SK-N-SH (cell line): ENCODE measurements at regions not wholly inside any gene's neighbourhood (a gene's known extent, or its start where the extent isn't known, plus 50 kb on each side); places are given as distances from the start of the nearest gene placed in this dataset.

Experiments
- CTCF ChIA-PET: fragments of 300-600, 350-600 bp; formaldehyde crosslinking; extraction: SDS; loops from one replicate; lab custom pipeline; 2021; lab: Yijun Ruan, JAX
- POLR2A ChIA-PET: fragments of 350-600 bp; sonication (Branson Sonifier 250); formaldehyde crosslinking; extraction: SDS; loops from one replicate; lab custom pipeline; 2020; ENCODE audit warnings: antibody characterized with exemption, inconsistent platforms; lab: Yijun Ruan, JAX
- DNase-seq: peaks from one replicate; pipeline ENCODE4 v3.0.0; 2012
- H2AFZ ChIP-seq: fragments of 200-600 bp; sonication (generic); 2 replicates; pipeline ENCODE4 v1.8.1; 2016; ENCODE audit warnings: antibody characterized with exemption, mild to moderate bottlenecking, low read depth
- H3F3A ChIP-seq: fragments of 200-600 bp; sonication (generic); replicated peaks from 2 replicates; pipeline ENCODE3; 2016; ENCODE audit warnings: antibody characterized with exemption, mild to moderate bottlenecking; ENCODE audit not compliant: insufficient read depth
- H3K27ac ChIP-seq, 2 experiments: fragments of 200-500 bp in 1 of 2; fragments of 200-600 bp in 1 of 2; sonication (Bioruptor generic) in 1 of 2; sonication (generic), shearing (Covaris generic) in 1 of 2; 2 replicates each; pipeline versions ENCODE4 v1.5.1 to v1.6.1; 2014 to 2016; ENCODE audit warnings: low read depth in 2 of 2, inconsistent platforms in 1 of 2, low read length in 1 of 2, mild to moderate bottlenecking in 1 of 2, mixed read lengths in 1 of 2
- H3K27me3 ChIP-seq: fragments of 200-600 bp; sonication (generic), shearing (Covaris generic); 2 replicates; pipeline ENCODE4 v1.6.1; 2016; ENCODE audit warnings: mixed run types; ENCODE audit not compliant: insufficient read depth
- H3K36me3 ChIP-seq, 2 experiments: fragments of 200-500 bp in 1 of 2; fragments of 200-600 bp in 1 of 2; sonication (Bioruptor generic) in 1 of 2; sonication (generic) in 1 of 2; replicated peaks in 1 of 2; 2 replicates each; pipeline versions ENCODE3 to v1.5.1; 2014 to 2016; ENCODE audit warnings: low read length in 1 of 2, mild to moderate bottlenecking in 1 of 2; ENCODE audit not compliant: insufficient read depth in 2 of 2, control insufficient read depth in 1 of 2
- H3K4me1 ChIP-seq, 2 experiments: fragments of 200-500 bp in 1 of 2; fragments of 200-600 bp in 1 of 2; sonication (Bioruptor generic) in 1 of 2; sonication (generic), shearing (Covaris generic) in 1 of 2; 2 replicates each; pipeline versions ENCODE4 v1.5.1 to v1.6.1; 2014 to 2016; ENCODE audit warnings: low read depth in 1 of 2, low read length in 1 of 2, mixed run types in 1 of 2; ENCODE audit not compliant: insufficient read depth in 2 of 2, control insufficient read depth in 1 of 2
- H3K4me2 ChIP-seq: fragments of 200-600 bp; sonication (generic), shearing (Covaris generic); 2 replicates; pipeline ENCODE4 v1.6.1; 2017; ENCODE audit warnings: mixed run types
- H3K4me3 ChIP-seq, 2 experiments: fragments of 200-500 bp in 1 of 2; fragments of 200-600 bp in 1 of 2; sonication (Bioruptor generic) in 1 of 2; sonication (generic), shearing (Covaris generic) in 1 of 2; 2 replicates each; pipeline versions ENCODE4 v1.5.1 to v1.8.1; 2014 to 2016; ENCODE audit warnings: low read depth in 2 of 2, inconsistent platforms in 1 of 2, low read length in 1 of 2, mild to moderate bottlenecking in 1 of 2, mixed read lengths in 1 of 2, moderate library complexity in 1 of 2
- H3K79me2 ChIP-seq: fragments of 200-600 bp; sonication (generic); 2 replicates; pipeline ENCODE4 v1.8.1; 2017; ENCODE audit warnings: mild to moderate bottlenecking; ENCODE audit not compliant: insufficient read depth
- H3K9ac ChIP-seq: fragments of 200-600 bp; sonication (generic); 2 replicates; pipeline ENCODE4 v1.6.1; 2017; ENCODE audit warnings: mixed run types
- H3K9me2 ChIP-seq: fragments of 200-600 bp; sonication (generic); 2 replicates; pipeline ENCODE4 v1.6.1; 2017; ENCODE audit warnings: mixed run types
- H3K9me3 ChIP-seq: fragments of 200-600 bp; sonication (generic); 2 replicates; pipeline ENCODE4 v1.6.1; 2017; ENCODE audit warnings: mixed run types, mild to moderate bottlenecking, moderate library complexity
- H4K20me1 ChIP-seq: fragments of 200-600 bp; sonication (generic); 2 replicates; pipeline ENCODE4 v1.6.1; 2017; ENCODE audit warnings: mild to moderate bottlenecking, mixed run types; ENCODE audit not compliant: insufficient read depth
- CTCF ChIP-seq: fragments of 200-600 bp; sonication (generic); IDR thresholded peaks from 2 replicates; pipeline ENCODE4 v1.6.1; 2017; ENCODE audit warnings: antibody characterized with exemption, mild to moderate bottlenecking, moderate library complexity
- IRF3 ChIP-seq: fragments of 150-350 bp; IDR thresholded peaks from 2 replicates; pipeline ENCODE4 v1.6.1; 2016; ENCODE audit warnings: mild to moderate bottlenecking, low read depth, low read length
- JUND ChIP-seq: IDR thresholded peaks from 2 replicates; pipeline ENCODE4 v1.4.0; 2012
- MAX ChIP-seq: IDR thresholded peaks from 2 replicates; pipeline ENCODE4 v1.4.0; 2012; ENCODE audit warnings: low read depth
- REST ChIP-seq: IDR thresholded peaks from 2 replicates; pipeline ENCODE4 v1.6.1; 2012; ENCODE audit warnings: mild to moderate bottlenecking, low read depth, low read length, moderate library complexity
- RFX5 ChIP-seq: IDR thresholded peaks from 2 replicates; pipeline ENCODE4 v1.6.1; 2012; ENCODE audit warnings: mild to moderate bottlenecking, improper control_type of control experiment, low read length
- SMC3 ChIP-seq: IDR thresholded peaks from 2 replicates; pipeline ENCODE4 v1.6.1; 2012; ENCODE audit warnings: low read depth, low read length, improper control_type of control experiment
- ZBTB33 ChIP-seq: IDR thresholded peaks from 2 replicates; pipeline ENCODE4 v1.4.0; 2012; ENCODE audit warnings: low read depth, borderline replicate concordance
- WGBS: methylation state at CpG from one replicate; pipeline ENCODE4 v1.1.6; 2017; ENCODE audit warnings: low lambda C conversion rate; 5-methylcytosine and 5-hydroxymethylcytosine counted together

GRCh38 chr3:135352213-135352612, 557.2 kb downstream of the EPHB1 start:
- POLR2A ChIA-PET: no interaction called here
- TF ChIP-seq MAX (no peak), ZBTB33 (no peak), CTCF (no peak), IRF3 (no peak), REST (no peak), SMC3 (no peak), JUND (no peak), RFX5 (no peak)
- Histone ChIP-seq H3K4me1 (no peaks in the 10 kb centered on the region), H3F3A (no peaks in the 10 kb centered on the region), H3K4me3 (no peak overlapping the region), H3K36me3 (no peaks in the 10 kb centered on the region), H3K4me2 (no peak overlapping the region), H3K79me2 (no peaks in the 10 kb centered on the region), H3K27ac (no peak overlapping the region), H4K20me1 (no peaks in the 10 kb centered on the region), H2AFZ (no peak overlapping the region), H3K9me2 (no peaks in the 10 kb centered on the region), H3K27me3 (no peaks in the 10 kb centered on the region), H3K9me3 (no peaks in the 10 kb centered on the region), H3K9ac (no peak overlapping the region)
- DNase-seq: no peak
- 41% methylated on average over 8 of the region's 8 CpGs for WGBS
- CTCF ChIA-PET: no interaction called here
